PC-9 (cell line): ENCODE measurements at regions not wholly inside any gene's neighbourhood (a gene's known extent, or its start where the extent isn't known, plus 50 kb on each side); places are given as distances from the start of the nearest gene placed in this dataset.

ENCODE experiments used
- EZH2 ChIP-seq: fragments of 200-600 bp; sonication (generic); IDR thresholded peaks from 2 replicates; pipeline ENCODE4 v1.8.0; 2017; ENCODE audit warnings: antibody characterized with exemption, low read depth
- TF ChIP-seq, protein P1 (sequence below): fragments of 200-600 bp; sonication (generic); conservative IDR thresholded peaks from 2 replicates; pipeline ENCODE4 v1.6.1; 2017; ENCODE audit warnings: mixed run types, antibody characterized with exemption, mild to moderate bottlenecking, moderate library complexity

DNA sequence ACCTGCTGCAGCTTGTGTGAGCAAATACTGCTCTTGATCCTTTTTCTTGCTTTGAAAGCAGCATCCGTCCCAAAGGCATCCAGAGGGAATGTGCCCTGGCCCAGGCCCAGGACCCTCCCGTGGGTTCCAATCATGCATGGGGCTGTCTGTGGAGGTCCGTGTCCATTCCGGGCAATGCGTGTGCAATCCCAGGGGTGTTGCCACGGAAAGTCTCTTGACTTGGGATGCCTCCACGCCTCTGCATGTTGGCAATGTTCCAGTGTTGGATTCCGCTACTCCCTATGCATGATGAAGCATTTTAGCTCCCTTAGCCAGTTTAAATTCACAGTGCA lies 105.7 kb downstream of the SNRPN start:
- TF ChIP-seq, protein P1, sequence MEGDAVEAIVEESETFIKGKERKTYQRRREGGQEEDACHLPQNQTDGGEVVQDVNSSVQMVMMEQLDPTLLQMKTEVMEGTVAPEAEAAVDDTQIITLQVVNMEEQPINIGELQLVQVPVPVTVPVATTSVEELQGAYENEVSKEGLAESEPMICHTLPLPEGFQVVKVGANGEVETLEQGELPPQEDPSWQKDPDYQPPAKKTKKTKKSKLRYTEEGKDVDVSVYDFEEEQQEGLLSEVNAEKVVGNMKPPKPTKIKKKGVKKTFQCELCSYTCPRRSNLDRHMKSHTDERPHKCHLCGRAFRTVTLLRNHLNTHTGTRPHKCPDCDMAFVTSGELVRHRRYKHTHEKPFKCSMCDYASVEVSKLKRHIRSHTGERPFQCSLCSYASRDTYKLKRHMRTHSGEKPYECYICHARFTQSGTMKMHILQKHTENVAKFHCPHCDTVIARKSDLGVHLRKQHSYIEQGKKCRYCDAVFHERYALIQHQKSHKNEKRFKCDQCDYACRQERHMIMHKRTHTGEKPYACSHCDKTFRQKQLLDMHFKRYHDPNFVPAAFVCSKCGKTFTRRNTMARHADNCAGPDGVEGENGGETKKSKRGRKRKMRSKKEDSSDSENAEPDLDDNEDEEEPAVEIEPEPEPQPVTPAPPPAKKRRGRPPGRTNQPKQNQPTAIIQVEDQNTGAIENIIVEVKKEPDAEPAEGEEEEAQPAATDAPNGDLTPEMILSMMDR = no peak
- no peak for TF ChIP-seq EZH2
